ENCODE measurements at regions not wholly inside any gene's neighbourhood (a gene's known extent, or its start where the extent isn't known, plus 50 kb on each side); places are given as distances from the start of the nearest gene placed in this dataset.

DNA sequence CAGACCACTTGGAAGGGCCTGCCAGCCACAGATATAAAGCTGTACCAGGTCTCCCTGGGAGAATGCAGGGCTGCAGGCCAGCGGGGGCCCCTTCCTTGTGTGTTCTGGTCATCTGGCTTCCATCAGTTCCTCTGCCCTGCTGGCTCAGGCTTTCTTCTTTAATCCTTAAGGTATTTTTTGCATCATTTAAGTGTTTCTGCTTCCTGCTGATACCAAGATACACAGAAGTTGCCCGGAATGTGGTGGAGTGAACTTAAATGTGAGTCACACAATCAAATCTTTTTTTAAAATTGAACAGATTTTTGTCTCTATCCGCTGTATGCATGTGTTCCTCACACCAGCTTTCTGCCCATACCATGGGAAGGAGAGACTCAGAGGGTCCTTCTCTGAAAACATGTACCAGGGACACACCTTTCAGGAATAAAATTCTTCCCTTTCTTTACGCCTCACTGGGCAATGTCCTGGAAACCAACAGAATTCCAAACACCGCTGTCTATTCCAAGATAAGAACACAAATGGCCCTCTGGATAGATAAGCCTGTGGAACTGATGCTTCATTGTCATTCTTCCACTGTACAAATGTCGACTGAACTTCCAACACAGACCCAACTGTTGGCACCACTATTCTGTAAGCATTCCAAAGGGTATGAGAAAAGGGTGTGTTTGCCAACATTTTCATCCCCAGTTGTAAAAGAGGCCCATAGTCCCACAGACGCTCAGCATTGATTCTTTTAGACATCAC, 206.2 kb upstream of the MYLIP start:
- H3K4me3 ChIP-seq (ENCODE audit: low read depth, low read length): no peak overlapping the region
- TF ChIP-seq, protein P1, sequence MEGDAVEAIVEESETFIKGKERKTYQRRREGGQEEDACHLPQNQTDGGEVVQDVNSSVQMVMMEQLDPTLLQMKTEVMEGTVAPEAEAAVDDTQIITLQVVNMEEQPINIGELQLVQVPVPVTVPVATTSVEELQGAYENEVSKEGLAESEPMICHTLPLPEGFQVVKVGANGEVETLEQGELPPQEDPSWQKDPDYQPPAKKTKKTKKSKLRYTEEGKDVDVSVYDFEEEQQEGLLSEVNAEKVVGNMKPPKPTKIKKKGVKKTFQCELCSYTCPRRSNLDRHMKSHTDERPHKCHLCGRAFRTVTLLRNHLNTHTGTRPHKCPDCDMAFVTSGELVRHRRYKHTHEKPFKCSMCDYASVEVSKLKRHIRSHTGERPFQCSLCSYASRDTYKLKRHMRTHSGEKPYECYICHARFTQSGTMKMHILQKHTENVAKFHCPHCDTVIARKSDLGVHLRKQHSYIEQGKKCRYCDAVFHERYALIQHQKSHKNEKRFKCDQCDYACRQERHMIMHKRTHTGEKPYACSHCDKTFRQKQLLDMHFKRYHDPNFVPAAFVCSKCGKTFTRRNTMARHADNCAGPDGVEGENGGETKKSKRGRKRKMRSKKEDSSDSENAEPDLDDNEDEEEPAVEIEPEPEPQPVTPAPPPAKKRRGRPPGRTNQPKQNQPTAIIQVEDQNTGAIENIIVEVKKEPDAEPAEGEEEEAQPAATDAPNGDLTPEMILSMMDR (IDR thresholded peaks at IDR 0.05; ENCODE audit: borderline replicate concordance, insufficient read depth, low read depth, low read length): no peak

DNA sequence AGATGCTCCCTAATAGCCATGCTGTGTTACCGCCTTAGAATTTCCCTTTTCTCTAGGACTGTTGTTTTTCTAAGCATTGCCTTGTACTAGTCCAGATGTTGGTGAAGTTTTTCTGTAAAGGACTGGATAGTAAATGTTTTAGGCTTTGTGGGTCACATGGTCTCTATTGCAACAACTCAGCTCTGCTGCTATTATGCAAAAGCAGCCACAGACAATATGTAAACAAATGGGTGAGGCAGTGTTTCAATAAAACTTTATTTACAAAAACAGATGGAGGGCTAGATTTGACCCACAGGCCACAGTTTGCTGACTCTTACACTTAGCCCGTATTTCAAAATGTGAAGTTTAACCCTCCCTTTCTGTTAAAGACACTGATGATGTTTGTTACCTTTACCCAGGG, 207.6 kb upstream of the MYLIP start:
- TF ChIP-seq, protein P1 (IDR thresholded peaks at IDR 0.05; ENCODE audit: borderline replicate concordance, insufficient read depth, low read depth, low read length): no peak
- H3K4me3 ChIP-seq (ENCODE audit: low read depth, low read length): no peak overlapping the region

DNA sequence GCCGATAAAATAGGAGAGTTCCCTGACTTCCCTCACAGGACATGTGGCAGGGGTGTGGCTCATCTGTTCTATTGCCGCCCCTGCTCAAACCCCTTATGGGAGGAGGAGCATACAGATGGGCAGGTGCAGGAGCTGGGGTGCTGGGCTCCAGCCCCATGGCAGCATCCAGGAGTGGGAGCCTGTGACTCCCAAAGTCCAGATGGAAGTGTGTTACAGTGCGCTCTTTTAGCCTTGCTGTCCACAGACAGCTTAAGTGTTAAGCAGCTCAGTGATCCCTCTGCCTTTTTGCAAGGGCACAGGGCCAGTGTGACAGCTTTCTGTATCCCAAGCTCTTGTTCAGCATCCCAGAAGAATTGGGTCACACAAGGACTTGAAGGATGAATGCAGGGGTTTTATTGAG, 212.3 kb upstream of the MYLIP start:
- TF ChIP-seq, protein P1 (IDR thresholded peaks at IDR 0.05; ENCODE audit: borderline replicate concordance, insufficient read depth, low read depth, low read length): no peak
- no peak overlapping the region for H3K4me3 ChIP-seq (ENCODE audit: low read depth, low read length)

DNA sequence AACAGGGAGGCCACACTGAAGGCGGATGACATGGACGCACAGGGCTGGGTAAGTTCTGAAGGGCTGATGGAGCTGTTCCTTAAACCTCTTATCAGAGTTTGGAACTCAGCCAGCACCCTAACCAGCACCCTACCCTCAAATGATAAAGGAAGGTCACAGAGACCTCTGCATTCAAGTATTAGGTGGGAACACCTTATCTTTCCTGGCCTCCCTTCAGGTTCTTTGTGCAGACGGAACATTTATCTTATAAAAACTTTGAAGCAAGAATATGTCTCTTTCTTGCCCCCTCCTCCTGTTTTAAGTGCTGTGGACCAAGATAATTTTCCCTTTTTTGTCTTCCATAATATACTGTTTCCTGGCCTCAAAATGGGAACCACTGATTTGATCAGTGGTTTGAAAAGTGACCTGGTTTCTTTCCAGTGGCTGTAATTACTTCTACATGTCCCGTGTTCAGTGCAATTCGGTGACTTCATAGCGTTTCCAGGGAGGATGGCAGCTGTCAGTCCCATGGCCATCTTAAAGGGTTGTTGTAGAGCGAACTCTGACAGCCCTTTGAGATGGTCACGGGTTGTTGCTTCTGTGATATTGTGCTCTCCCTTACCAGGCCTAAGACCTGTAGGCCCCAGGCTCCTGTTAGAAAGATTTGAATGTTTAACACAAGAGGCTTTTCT, 213.2 kb upstream of the MYLIP start:
- H3K4me3 ChIP-seq (ENCODE audit: low read depth, low read length): no peak overlapping the region
- TF ChIP-seq, protein P1 (IDR thresholded peaks at IDR 0.05; ENCODE audit: borderline replicate concordance, insufficient read depth, low read depth, low read length): no peak

DNA sequence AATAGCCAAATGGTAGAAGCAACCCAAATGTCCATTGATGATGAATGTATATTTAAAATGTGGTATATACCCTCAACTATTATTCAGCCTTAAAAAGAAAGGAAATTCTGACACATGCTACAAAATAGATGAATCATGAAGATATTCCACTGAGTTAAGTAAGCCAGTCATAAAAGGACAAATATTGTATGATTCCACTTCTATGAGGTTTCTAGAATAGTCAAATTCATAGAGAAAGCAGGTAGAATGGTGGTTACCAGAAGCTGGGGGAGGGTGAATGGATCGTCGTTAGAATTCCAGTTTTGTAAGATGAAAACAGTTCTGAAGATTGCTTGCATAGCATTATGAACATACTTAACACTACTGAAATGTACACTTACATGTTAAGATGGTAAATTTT, 214.3 kb upstream of the MYLIP start:
- TF ChIP-seq, protein P1 (IDR thresholded peaks at IDR 0.05; ENCODE audit: borderline replicate concordance, insufficient read depth, low read depth, low read length): no peak
- H3K4me3 ChIP-seq (ENCODE audit: low read depth, low read length): no peak overlapping the region

DNA sequence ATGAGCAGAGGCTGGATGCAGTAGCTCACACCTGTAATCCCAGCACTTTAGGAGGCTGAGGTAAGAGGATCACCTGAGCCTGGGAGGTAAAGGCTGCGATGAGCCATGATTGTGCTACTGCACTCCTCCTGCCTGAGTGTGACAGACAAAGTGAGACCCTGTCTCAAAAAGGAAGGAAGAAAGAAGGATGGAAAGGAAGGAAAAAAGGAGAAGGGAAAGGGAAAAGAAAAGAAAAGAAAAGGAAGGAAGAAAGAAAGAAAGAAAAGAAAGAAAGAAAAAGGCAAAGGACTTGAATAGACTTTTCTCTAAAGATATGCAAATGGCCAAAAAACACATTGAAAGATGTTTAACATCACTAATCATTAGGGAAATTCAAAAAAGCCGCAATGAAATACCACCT, 215.3 kb upstream of the MYLIP start:
- TF ChIP-seq, protein P1 (IDR thresholded peaks at IDR 0.05; ENCODE audit: borderline replicate concordance, insufficient read depth, low read depth, low read length): no peak
- H3K4me3 ChIP-seq (ENCODE audit: low read depth, low read length): no peak overlapping the region

Data from GM12875 (cell line).